Neural cell (in vitro differentiated cells): ENCODE measurements at regions not wholly inside any gene's neighbourhood (a gene's known extent, or its start where the extent isn't known, plus 50 kb on each side); places are given as distances from the start of the nearest gene placed in this dataset.

Experiments
- H2AFZ ChIP-seq: fragments of 200-600, 300-800 bp; sonication (generic), shearing (Covaris generic); 2 replicates; pipeline ENCODE4 v1.6.0; 2014; ENCODE audit warnings: low read depth, mild to moderate bottlenecking, antibody characterized with exemption, low read length, moderate library complexity
- H3F3A ChIP-seq: fragments of 200-600 bp; shearing (Covaris generic); 2 replicates; pipeline ENCODE4 v1.6.1; 2016; ENCODE audit warnings: mild to moderate bottlenecking, moderate library complexity, mixed read lengths, antibody characterized with exemption, low read length; ENCODE audit not compliant: insufficient read depth, poor library complexity, severe bottlenecking
- H3K27ac ChIP-seq: fragments of 200-600, 300-800 bp; sonication (generic), shearing (Covaris generic); 2 replicates; pipeline ENCODE4 v1.5.1; 2014; ENCODE audit warnings: mild to moderate bottlenecking, low read length, moderate library complexity
- H3K27me3 ChIP-seq: fragments of 300-800, 200-600 bp; sonication (generic), shearing (Covaris generic); 2 replicates; pipeline ENCODE4 v1.6.0; 2014; ENCODE audit warnings: mild to moderate bottlenecking, low read depth, low read length, moderate library complexity; ENCODE audit not compliant: insufficient read depth
- H3K36me3 ChIP-seq: fragments of 300-800, 200-600 bp; sonication (generic), shearing (Covaris generic); 2 replicates; pipeline ENCODE4 v1.5.1; 2014; ENCODE audit warnings: mild to moderate bottlenecking, antibody characterized with exemption, low read length, moderate library complexity; ENCODE audit not compliant: insufficient read depth
- H3K4me2 ChIP-seq: fragments of 300-800, 200-600 bp; sonication (generic), shearing (Covaris generic); 2 replicates; pipeline ENCODE4 v1.6.0; 2014; ENCODE audit warnings: mild to moderate bottlenecking, low read length
- H3K4me3 ChIP-seq: fragments of 300-800, 200-600 bp; sonication (generic), shearing (Covaris generic); 2 replicates; pipeline ENCODE4 v1.5.1; 2014; ENCODE audit warnings: mild to moderate bottlenecking, low read length, moderate library complexity
- H3K79me2 ChIP-seq: fragments of 200-600 bp; shearing (Covaris generic); replicated peaks from 2 replicates; pipeline ENCODE4 v1.6.0; 2014; ENCODE audit warnings: mild to moderate bottlenecking, low read length, moderate library complexity; ENCODE audit not compliant: insufficient read depth
- H3K9ac ChIP-seq: fragments of 300-800, 200-600 bp; sonication (generic), shearing (Covaris generic); 2 replicates; pipeline ENCODE4 v1.6.1; 2016; ENCODE audit warnings: mild to moderate bottlenecking, low read length, mixed read lengths
- H3K9me2 ChIP-seq: fragments of 200-600 bp; shearing (Covaris generic); 2 replicates; pipeline ENCODE4 v1.6.1; 2016; ENCODE audit warnings: mild to moderate bottlenecking, low read length, mixed read lengths; ENCODE audit not compliant: insufficient read depth
- H3K9me3 ChIP-seq: fragments of 200-600, 300-800 bp; sonication (generic), shearing (Covaris generic); 2 replicates; pipeline ENCODE4 v1.6.1; 2016; ENCODE audit warnings: mild to moderate bottlenecking, mixed run types, low read length, moderate library complexity, mixed read lengths
- H4K20me1 ChIP-seq: fragments of 200-600 bp; shearing (Covaris generic); 2 replicates; pipeline ENCODE4 v1.6.1; 2016; ENCODE audit warnings: mild to moderate bottlenecking, mixed run types; ENCODE audit not compliant: insufficient read depth
- EP300 ChIP-seq: fragments of 450-650 bp; conservative IDR thresholded peaks from 2 replicates; pipeline ENCODE4 v1.6.1; 2014; ENCODE audit warnings: antibody characterized with exemption, mild to moderate bottlenecking, moderate library complexity; ENCODE audit not compliant: poor library complexity, severe bottlenecking
- EZH2 ChIP-seq: fragments of 200-600, 300-800 bp; shearing (Covaris generic), sonication (generic); IDR thresholded peaks from 2 replicates; pipeline ENCODE4 v1.6.1; 2014; ENCODE audit warnings: antibody characterized with exemption, low read length, borderline replicate concordance, mild to moderate bottlenecking; ENCODE audit not compliant: insufficient read depth, poor library complexity, severe bottlenecking
- MXI1 ChIP-seq: fragments of 450-650 bp; conservative IDR thresholded peaks from 2 replicates; pipeline ENCODE4 v1.6.1; 2014; ENCODE audit warnings: antibody characterized with exemption, mild to moderate bottlenecking; ENCODE audit not compliant: poor library complexity, severe bottlenecking
- POLR2AphosphoS5 ChIP-seq: IDR thresholded peaks from 2 replicates; pipeline ENCODE4 v1.6.1; 2012
- RAD21 ChIP-seq: fragments of 450-650 bp; conservative IDR thresholded peaks from 2 replicates; pipeline ENCODE4 v1.6.1; 2014; ENCODE audit warnings: antibody characterized with exemption, mild to moderate bottlenecking, moderate library complexity
- SMC3 ChIP-seq: fragments of 450-650 bp; conservative IDR thresholded peaks from 2 replicates; pipeline ENCODE4 v1.6.1; 2014; ENCODE audit warnings: antibody characterized with exemption, mild to moderate bottlenecking, moderate library complexity; ENCODE audit not compliant: poor library complexity
- TAF1 ChIP-seq: IDR thresholded peaks from 2 replicates; pipeline ENCODE4 v1.6.1; 2012; ENCODE audit warnings: low read depth
- TF ChIP-seq, protein P1 (sequence below): IDR thresholded peaks from 2 replicates; pipeline ENCODE4 v1.6.1; 2012; ENCODE audit warnings: borderline replicate concordance
- TF ChIP-seq, protein P2 (sequence below): fragments of 450-650 bp; IDR thresholded peaks from 2 replicates; pipeline ENCODE4 v1.5.1; 2014; ENCODE audit warnings: antibody characterized with exemption, mild to moderate bottlenecking, moderate library complexity; ENCODE audit not compliant: poor library complexity, severe bottlenecking

DNA sequence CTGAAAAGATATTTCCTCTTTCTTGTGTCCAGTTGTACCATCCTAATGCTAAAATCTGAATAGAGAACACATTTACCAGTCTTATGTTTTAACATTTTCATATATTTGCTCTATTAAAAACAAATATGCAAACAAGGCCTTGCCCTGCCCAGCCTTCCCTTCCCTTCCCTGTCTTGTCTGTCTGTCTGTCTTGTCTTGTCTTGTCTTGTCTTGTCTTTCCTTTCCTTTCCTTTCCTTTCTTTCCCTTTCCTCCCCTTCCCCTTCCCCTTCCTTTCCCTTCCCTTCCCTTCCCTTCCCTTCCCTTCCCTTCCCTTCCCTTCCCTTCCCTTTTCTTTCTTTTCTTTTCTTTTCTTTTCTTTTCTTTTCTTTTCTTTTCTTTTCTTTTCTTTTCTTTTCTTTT, 1103.5 kb downstream of the STIM2 start:
- Histone ChIP-seq H3K27ac (no peak overlapping the region), H3K4me2 (no peak overlapping the region), H3K9ac (no peak overlapping the region), H3F3A (no peaks in the 10 kb centered on the region), H3K36me3 (no peaks in the 10 kb centered on the region), H3K9me2 (no peaks in the 10 kb centered on the region), H4K20me1 (no peaks in the 10 kb centered on the region), H3K27me3 (no peaks in the 10 kb centered on the region), H3K4me3 (no peak overlapping the region), H3K79me2 (no peaks in the 10 kb centered on the region), H3K9me3 (no peaks in the 10 kb centered on the region), H2AFZ (no peak overlapping the region)
- TF ChIP-seq POLR2AphosphoS5 = no peak
- no peak for TF ChIP-seq TAF1
- TF ChIP-seq MXI1 = no peak
- TF ChIP-seq, protein P1, sequence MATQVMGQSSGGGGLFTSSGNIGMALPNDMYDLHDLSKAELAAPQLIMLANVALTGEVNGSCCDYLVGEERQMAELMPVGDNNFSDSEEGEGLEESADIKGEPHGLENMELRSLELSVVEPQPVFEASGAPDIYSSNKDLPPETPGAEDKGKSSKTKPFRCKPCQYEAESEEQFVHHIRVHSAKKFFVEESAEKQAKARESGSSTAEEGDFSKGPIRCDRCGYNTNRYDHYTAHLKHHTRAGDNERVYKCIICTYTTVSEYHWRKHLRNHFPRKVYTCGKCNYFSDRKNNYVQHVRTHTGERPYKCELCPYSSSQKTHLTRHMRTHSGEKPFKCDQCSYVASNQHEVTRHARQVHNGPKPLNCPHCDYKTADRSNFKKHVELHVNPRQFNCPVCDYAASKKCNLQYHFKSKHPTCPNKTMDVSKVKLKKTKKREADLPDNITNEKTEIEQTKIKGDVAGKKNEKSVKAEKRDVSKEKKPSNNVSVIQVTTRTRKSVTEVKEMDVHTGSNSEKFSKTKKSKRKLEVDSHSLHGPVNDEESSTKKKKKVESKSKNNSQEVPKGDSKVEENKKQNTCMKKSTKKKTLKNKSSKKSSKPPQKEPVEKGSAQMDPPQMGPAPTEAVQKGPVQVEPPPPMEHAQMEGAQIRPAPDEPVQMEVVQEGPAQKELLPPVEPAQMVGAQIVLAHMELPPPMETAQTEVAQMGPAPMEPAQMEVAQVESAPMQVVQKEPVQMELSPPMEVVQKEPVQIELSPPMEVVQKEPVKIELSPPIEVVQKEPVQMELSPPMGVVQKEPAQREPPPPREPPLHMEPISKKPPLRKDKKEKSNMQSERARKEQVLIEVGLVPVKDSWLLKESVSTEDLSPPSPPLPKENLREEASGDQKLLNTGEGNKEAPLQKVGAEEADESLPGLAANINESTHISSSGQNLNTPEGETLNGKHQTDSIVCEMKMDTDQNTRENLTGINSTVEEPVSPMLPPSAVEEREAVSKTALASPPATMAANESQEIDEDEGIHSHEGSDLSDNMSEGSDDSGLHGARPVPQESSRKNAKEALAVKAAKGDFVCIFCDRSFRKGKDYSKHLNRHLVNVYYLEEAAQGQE = no peak
- no peak for TF ChIP-seq EZH2
- no peak for TF ChIP-seq SMC3
- no peak for TF ChIP-seq RAD21
- TF ChIP-seq EP300 = no peak
- TF ChIP-seq, protein P2, sequence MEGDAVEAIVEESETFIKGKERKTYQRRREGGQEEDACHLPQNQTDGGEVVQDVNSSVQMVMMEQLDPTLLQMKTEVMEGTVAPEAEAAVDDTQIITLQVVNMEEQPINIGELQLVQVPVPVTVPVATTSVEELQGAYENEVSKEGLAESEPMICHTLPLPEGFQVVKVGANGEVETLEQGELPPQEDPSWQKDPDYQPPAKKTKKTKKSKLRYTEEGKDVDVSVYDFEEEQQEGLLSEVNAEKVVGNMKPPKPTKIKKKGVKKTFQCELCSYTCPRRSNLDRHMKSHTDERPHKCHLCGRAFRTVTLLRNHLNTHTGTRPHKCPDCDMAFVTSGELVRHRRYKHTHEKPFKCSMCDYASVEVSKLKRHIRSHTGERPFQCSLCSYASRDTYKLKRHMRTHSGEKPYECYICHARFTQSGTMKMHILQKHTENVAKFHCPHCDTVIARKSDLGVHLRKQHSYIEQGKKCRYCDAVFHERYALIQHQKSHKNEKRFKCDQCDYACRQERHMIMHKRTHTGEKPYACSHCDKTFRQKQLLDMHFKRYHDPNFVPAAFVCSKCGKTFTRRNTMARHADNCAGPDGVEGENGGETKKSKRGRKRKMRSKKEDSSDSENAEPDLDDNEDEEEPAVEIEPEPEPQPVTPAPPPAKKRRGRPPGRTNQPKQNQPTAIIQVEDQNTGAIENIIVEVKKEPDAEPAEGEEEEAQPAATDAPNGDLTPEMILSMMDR = no peak

DNA sequence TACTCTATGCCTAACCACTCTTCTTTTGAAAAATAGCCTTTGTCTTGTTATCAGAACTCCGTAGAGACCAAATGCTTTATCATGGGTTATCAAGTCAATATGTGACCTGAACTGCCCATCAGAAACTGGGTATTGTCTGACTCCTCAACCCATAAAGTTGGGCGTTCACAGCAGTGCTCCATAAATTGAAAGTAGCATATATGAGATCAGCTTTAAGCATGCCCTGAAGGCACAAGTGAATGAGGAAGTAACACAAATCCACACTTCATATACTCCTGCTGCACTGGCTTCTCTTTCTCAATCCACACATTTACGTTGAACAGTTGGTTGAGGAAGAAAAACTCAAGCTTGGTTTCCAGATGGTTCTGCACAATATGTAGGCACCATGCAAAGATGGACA, 1106.0 kb downstream of the STIM2 start:
- Histone ChIP-seq H4K20me1 (no peaks in the 10 kb centered on the region), H3F3A (no peaks in the 10 kb centered on the region), H2AFZ (no peak overlapping the region), H3K27ac (no peak overlapping the region), H3K9me3 (no peaks in the 10 kb centered on the region), H3K9ac (no peak overlapping the region), H3K9me2 (no peaks in the 10 kb centered on the region), H3K27me3 (no peaks in the 10 kb centered on the region), H3K36me3 (no peaks in the 10 kb centered on the region), H3K79me2 (no peaks in the 10 kb centered on the region), H3K4me3 (no peak overlapping the region), H3K4me2 (no peak overlapping the region)
- TF ChIP-seq, protein P2 = no peak
- TF ChIP-seq RAD21 (no peak), EZH2 (no peak), MXI1 (no peak), SMC3 (no peak), POLR2AphosphoS5 (no peak), EP300 (no peak), TAF1 (no peak)
- TF ChIP-seq, protein P1 = no peak
